ENCODE measurements at regions not wholly inside any gene's neighbourhood (a gene's known extent, or its start where the extent isn't known, plus 50 kb on each side); places are given as distances from the start of the nearest gene placed in this dataset.
"Not testable (repeated sequence)": the region's sequence is repeated elsewhere in the genome, so short reads cannot be mapped to it uniquely, and the experiment has no call there.

- DNase-seq: no peak
Measured at GRCh38 chr6:67567842-67568241, 1067.2 kb upstream of the ADGRB3 start.

DNA sequence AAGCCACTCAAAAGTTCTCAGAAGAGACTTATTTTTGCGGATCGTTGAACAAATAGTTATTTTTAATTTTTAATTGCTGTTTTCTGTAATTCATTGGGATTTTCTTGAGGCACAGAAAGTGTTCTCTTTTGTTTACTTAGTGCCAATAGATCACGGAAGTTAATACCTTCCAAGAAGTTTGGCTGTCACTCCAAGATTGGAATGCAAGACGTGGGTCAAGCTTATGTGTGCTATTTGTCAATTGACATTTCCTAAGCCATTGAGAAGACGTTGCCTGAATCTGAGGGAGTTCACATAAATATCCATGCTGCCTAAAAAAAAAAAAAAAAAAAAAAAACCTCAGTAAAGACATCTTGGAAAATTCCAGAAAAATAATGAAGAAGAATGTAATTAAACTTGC lies 1071.4 kb upstream of the ADGRB3 start:
- no peak for DNase-seq

GRCh38 chr6:67560068-67560467 lies 1075.0 kb upstream of the ADGRB3 start:
- DNase-seq: no peak

DNA sequence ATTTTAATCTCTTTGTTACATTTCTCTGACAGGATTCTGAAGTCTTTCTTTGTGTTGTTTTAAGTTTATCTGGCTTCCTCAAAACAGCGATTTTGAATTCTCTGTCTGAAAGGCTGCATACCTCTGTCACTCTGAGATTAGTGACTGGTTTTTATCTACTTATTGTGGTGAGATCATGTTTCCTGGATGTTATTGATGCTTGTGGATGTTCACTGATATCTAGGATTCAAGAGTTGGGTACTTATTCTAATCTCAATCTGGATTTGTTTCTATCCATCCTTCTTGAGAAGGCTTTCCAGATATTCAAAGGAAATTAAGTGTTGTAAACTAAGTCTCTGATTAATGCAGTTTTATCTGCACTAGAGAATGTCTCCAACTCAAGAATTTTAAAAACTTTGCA lies 1076.1 kb upstream of the ADGRB3 start:
- no peak for DNase-seq

DNA sequence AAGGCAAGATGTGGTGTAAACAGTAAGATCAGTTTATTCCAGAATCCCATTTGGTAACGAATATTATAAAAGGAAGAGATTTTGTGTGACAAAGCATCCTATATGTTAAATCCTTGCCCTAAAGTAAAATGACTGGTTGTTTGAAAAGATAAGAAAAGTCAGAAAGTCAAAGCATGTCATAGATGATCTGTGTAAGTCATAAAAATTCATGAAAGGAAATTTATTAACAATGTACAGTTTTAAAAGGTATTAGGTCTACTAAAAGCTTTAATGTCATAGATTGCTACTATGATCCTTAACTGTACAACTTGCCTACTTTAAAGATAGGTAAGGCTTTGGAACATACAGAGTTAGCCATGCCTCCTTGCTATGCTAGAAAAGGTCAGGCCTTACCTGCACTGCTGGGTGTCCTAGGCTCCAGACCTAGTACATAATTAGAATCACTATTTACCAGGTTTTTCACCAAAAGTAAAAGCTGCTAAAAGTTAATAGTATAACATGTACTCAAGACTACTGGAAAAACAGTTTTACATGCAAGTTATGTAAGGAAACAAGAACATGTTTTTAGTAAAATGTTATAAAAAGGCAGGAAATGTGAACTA lies 1090.1 kb upstream of the ADGRB3 start:
- no peak for DNase-seq

- no peak for DNase-seq
Measured at GRCh38 chr6:67541586-67541985, 1093.5 kb upstream of the ADGRB3 start.

DNA sequence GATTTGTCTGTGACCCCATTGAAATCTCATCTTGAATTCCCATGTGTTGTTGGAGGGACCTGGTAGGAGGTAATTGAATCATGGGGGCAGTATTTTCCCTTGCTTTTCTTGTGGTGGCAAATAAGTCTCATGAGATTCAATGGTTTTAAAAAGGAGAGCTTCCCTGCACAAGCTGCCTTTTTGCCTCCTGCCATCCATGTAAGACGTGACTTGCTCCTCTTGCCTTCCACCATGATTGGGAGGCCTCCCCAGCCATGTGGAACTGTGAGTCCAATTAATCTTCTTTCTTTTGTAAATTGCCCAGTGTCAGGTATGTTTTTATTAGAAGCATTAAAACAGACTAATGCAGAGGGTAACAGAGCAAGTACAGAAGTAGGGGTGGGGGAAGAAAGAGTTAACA lies 1097.0 kb upstream of the ADGRB3 start:
- DNase-seq: no peak

DNA sequence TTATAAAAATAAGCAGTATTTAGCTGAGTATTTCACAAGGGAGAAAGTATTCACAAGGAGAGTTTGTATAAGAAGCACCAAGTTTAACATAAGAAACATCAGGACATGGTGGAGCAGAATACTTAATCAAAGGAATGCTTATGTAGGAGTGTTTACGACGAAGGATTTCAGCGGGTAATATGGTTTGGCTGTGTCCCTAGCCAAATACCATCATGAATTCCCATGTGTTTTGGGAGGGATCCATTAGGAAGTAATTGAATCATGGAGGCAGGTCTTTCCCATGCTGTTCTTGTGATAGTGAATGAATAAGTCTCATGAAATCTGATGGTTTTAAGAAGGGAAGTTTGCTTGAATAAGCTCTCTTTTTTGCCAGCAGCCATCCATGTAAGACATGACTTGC lies 1099.1 kb upstream of the ADGRB3 start:
- DNase-seq: no peak

DNA sequence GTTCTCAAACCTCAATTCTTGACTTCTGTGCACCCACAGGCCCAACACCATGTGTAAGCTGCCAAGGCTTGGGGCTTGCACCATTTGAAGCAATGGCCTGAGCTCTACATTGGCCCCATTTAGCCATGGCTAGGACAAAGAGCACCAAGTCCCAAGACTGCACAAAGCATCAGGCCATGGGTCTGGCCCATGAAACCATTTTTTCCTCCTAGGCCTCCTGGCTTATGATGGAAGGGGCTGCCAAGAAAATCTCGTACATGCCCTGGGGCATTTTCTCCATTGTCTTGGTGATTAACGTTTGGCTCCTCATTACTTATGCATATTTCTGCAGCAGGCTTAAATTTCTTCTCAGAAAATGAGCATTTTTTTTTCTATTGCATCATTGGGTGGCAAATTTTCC lies 1128.7 kb upstream of the ADGRB3 start:
- no peak for DNase-seq

DNA sequence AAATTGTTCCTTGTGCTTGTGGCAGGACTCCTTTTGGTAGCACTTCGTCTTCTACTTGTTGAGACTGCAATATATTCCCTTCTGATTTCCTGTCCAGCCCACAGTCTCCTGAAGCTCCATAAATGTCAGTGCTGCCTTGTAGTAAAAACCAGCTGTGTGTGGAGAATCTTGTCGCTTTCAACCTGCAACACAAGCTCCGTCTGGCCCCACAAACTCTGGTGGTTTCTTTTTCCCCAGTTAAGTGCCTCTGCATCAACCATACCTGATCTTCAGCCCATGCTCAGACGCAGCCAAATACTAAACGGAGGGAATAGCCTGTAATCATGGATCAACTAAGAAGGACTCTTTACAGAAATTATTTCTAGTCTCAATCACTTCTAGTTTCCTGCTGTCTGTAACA lies 1133.3 kb upstream of the ADGRB3 start:
- DNase-seq: no peak

GRCh38 chr6:67497749-67498148 lies 1137.3 kb upstream of the ADGRB3 start:
- DNase-seq: no peak

GRCh38 chr6:67496191-67496590 lies 1138.9 kb upstream of the ADGRB3 start:
- DNase-seq: no peak

- DNase-seq: no peak
Measured at GRCh38 chr6:67493682-67494081, 1141.4 kb upstream of the ADGRB3 start.

DNA sequence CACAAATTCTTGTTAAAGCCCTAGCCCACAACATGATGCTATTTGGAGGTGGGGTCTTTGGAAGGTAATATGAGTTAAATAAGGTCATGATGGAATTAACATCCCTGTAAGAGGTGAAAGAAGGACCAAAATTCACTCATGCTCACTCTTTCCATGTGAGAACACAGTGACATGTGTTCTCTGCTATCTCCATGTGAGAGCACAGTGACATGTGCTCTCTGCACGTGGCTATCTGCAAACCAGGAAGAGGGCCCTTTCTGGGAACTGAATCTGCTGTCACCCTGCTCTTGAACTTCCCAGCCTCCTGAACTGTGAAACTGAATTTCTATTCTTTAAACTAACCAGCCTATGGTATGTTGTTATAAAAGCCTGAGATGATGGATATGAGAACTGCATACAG lies 1159.4 kb upstream of the ADGRB3 start:
- DNase-seq: no peak

- DNase-seq: no peak
Measured at GRCh38 chr6:67467341-67467740, 1167.7 kb upstream of the ADGRB3 start.

- not testable (repeated sequence) for DNase-seq
Measured at GRCh38 chr6:67462725-67463124, 1172.4 kb upstream of the ADGRB3 start.

GRCh38 chr6:67459556-67459955 lies 1175.5 kb upstream of the ADGRB3 start:
- no peak for DNase-seq

DNA sequence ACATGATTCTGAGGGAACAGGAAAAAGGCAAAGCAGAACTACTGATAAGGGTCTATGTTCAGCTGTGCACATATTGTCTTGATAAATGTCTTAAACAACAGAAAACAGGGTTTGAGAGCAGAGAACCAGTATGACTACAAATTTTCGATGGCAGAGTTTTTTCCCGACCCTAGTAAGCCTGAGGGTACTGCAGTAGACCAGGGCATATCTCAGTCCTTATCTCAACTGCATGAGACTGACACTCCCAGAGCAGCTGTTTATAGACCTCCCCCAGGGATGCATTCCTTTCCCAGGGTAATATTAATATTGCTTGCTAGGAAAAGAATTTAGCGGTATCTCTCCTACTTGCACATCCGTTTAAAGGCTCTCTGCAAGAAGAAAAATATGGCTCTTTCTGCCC lies 1176.8 kb upstream of the ADGRB3 start:
- no peak for DNase-seq

DNA sequence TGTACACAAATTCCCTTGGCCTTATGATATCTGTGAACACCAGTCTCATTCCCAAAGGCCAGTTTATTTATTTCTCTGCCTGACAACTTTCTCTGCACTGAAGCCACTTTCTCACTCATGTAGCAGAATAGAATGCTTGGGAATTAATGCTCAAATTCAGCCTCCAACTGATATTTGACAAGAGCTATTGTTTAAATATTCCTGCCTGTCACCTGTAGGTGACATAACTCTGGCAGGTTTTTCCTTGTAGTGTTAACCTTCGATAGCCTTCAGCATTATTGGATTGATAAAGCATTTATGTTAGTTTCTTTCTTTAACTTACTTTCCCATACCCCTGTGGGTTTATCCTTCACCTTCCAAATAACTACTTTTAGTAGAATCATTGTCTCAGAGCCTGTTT lies 1183.2 kb upstream of the ADGRB3 start:
- no peak for DNase-seq

DNA sequence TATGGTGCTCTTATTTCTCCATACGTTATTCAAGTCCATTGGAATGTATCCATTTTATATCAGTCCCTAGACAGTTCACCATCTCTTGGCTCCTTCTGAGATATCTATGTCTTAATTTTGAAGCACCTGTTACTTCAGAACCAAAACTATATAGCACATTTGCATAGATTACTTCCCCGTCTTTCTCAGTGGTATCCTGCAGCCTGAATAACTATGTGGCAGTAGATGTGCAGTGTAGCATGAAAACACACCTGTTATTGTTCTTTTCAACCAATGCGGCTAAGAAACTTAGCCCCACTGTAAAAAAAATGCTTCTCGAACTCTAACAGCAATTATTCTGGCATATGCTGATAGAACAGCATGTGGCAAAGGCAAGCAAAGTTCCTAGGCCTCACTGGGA lies 1184.4 kb upstream of the ADGRB3 start:
- no peak for DNase-seq

DNA sequence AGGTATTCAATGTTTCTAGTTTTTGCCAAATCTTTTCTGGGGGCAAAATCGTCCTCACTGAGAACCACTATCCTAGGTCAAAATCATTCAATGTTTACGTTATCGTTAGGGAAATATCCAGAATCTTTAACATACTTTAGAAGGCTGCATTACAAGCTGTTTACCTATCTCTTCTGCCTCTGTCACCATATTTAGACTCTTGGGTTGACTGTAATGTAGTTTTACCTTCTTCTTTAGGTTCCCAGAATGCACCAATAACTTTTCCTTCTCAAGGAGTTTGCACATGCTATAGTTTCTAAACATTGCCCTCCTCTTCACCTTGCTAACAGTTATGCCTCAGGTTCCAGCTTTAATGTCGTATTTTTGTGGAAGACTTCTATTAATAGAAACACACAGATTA lies 1185.5 kb upstream of the ADGRB3 start:
- DNase-seq: no peak

DNA sequence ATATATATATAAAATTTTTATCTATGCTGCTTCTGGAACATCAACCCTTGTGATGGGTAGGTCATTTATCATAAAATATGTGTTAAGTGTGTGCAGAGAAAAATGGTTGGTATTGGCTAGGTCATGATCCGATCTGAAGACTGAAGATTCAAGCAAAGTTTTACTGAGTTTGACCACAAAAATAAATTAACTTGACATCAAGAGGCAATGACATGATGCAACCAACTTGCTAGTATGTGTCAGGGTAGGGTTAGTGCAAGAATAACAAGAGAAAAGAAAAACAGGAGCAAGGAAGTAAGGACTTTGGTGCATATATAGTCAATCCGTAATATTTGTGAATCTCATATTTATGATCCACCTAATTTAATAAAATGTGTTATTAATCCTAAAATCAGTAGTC lies 1202.0 kb upstream of the ADGRB3 start:
- DNase-seq: no peak

GRCh38 chr6:67431076-67431475 lies 1204.0 kb upstream of the ADGRB3 start:
- DNase-seq: no peak

DNA sequence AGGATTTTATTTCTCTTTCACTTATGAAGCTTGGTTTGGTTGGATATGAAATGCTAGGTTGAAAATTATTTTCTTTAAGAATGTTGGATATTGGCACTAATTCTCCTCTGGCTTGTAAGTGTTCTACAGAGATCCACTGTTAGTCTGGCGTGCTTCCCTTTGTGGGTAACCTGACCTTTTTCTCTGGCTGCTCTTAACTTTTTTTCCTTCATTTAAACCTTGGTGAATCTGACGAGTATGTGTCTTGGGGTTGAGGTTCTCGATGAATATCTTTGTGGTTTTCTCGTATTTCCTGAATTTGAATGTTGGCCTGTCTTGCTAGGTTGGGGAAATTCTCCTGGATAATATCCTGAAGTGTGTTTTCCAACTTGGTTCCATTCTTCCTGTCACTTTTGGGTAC lies 1208.4 kb upstream of the ADGRB3 start:
- not testable (repeated sequence) for DNase-seq

Measured in anterior cingulate cortex (tissue), 58 donors.